HG03175 (cell line): ENCODE measurements at regions not wholly inside any gene's neighbourhood (a gene's known extent, or its start where the extent isn't known, plus 50 kb on each side); places are given as distances from the start of the nearest gene placed in this dataset.

Source experiments
- ATAC-seq: cut with Tn5 transposase; IDR thresholded peaks from one replicate; pipeline ENCODE4 v1.9.1; 2021; ENCODE audit warnings: mild to moderate bottlenecking, moderate library complexity; ENCODE audit not compliant: unreplicated experiment

DNA sequence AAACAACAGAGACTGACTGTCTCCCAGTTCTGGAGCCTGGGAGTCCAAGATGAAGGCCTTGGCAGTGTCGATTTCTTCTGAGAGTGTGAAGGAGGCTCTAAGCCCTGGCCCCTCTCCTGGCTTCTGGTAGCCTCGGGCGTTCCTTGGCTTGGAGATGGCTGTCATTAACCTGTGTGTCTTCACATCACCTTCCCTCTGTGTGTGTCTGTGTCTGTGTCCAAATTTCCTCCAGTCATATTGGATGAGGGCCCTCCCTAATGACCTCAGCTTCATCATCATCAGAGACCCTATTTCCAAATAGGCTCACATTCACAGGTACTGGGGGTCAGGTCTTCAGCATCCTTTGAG lies 138.3 kb downstream of the TOMM20 start:
- no peak for ATAC-seq

DNA sequence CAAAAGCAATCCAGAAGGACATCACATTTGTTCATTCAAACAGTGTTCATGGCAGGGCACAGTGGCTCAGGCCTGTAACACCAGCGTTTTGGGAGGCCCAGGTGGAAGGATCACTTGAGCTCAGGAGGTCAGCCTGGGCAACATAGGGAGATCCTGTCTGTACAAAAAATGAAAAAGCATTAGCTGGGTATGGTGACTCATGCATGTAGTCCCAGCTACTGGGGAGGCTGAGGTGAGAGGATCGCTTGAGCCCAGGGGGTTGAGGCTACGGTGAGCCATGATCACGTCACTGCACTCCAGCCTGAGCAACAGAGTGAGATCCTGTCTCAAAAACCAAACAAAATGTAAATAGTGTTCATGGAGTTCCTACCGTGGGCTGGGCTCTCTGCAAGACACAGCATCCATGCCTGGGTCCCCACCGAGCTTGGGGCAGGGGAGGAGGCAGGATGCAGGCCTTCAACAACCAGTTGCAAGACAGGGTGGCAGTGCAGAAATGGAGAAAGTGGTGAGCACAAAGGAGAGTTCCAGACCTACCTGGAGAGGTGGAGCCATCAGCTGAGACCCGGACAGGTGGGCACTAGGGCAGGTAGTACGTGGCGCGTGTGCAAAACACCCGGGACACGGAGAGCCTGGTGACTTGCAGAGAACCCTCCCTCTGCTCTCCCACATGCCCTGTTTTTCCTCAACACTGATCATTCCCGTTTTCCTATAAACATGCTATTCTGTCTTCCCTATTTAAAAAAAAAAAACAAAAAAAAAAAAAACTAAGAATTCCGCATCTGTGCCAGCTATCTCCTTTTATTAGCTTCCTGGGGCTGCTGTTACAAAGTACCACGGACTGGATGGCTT lies 138.9 kb downstream of the TOMM20 start:
- no peak for ATAC-seq

DNA sequence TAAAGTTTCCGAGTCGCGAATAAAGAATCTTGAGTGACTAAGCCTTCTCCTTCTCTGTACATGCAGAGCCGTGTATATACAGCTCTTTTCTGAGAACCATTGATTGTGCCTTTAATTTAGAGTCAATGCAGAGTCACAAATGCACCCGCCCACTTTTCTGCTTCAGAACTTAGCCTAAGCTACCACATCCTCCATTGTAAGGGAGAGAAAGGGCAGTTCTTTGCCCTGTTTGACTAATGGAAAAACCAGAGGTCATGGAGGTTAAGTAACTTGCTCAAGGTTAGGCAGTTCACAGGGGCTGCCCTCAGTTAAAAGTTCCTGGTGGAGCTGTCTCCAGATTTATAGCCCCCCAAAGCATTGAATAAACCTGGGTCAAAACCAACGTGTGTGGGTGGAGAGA lies 139.6 kb downstream of the TOMM20 start:
- ATAC-seq, result no peak

DNA sequence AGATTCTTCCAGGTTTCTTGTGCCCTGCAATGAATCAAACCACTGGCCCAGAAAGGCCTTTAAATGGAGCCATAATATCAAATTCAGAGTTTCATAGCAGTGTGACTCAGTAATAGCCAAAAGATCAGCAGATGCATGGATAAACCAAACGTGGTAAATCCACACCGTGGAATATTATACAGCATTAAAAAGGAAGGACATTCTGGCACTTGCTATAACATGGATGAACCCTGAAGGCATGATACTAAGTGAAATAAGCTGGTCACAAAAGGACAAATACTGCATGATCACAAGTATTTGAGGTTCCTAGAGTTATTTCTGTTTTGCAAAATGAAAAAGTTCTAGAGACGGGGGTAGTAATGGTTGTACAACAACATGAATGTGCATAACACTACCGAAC lies 140.1 kb downstream of the TOMM20 start:
- no peak for ATAC-seq

DNA sequence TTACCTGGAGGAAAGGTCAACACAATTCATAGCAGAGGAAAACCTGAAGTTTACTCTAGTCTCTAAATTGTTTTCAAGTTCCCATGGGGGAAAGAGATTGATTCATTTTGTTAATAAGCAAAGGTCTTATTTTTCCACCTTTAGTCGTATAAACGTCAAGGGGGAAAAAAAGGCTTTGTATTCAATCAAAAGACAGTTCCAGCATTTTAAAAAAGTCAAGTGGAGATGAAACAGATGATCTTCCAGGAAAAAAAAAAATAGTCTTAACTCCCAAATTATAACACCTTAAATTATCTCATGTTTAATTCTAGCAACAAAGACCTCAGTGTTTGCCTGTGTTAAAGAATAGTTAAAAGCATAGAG lies 140.5 kb downstream of the TOMM20 start:
- no peak for ATAC-seq

DNA sequence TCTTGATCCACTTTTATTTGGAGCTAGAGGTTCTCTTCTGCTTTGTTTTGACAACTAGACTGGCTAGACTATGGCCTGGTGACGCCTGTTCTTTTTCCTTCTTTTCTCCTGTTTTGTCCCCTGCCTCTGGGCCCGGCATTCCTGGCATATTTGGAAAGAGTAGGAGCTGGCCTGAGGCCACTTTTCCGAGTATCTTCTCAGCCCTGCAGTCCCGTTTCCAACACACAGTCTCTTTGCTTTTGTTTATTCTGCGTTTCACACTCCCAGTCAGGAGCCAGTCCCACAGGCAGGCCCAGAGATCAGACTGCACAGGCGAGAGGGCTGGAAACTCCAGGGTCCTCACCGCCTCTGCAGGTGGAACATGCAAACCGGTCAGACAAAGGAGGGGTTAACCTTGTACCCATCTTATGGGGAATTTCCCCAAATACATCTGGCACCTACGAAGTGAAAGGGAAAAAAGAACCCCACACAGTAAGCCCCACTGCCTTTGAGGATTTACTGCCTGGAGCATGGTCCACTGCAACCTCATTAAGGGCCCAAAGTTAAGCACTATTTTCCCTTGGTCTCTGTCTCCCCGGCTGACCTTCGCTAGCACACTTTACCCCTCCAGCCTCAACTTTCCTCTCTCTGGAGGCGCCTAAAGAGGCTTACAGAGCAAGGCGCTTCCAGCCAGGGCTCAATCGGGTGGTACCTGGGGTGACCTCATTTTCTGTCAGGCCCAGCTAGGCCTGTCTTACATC lies 141.1 kb downstream of the TOMM20 start:
- peak; percentile 45 for ATAC-seq

DNA sequence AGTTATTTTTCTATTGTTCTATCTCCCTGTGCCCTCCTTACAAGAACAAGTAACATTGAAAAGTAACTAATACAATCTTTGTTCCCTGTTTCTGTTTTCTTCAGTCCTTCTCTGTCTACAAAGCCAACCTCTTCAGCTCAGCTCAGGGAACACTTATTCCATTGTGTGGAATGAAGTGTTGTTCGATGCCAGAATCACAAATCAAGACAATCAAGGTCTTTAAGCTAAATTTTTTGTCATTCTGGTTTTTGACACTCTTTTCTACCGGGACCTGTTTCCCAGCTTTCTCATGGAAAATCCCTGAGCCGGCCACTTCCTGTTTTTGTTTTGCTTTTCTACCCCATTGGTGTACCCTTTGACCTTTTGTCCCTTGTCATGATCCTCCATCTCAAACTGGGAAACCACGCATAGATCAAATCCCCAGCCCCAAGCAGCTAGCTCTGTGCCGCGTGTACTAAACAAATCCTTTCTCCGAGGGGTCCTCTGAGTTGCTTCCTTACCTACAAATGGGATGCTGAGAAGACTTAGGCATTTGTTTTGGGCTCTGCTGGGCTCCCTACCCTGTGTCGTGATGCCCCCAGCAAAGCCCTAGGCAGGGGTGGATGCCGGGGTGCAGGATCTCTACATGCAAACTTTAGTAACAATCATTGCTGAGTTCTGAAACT lies 141.8 kb downstream of the TOMM20 start:
- ATAC-seq, result no peak

DNA sequence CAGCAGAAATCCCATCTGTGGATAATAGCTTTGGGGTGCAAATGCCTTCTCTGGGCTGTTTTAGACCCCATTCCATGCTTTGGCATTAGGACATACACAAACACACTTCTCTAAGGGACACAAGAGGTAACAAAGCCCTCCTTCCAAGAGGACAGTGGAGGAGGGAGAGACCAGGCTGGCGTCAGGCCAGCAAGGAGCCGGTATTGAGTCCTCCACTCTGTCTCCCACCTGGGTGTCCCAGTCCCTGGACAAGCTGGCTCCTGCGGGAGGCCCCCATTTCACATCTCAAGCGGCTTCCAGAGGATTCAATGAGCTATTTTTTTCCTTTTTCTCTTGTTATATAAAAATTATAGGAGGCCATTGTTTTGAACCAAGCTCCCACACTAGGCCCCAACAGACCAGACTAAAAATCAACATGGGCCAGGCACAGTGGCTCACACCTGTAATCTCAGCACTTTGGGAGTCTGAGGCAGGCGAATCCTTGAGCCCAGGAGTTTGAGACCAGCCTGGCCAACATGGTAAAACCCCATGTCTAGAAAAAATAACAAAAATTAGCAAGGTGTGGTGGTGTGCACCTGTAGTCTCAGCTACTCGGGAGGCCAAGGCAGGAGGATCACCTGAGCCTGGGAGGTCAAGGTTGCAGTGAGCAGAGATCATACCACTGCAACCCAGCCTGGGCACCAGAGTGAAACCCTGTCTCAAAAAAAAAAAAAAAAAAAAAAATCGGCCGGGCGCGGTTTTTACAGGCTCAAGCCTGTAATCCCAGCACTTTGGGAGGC lies 142.9 kb downstream of the TOMM20 start:
- ATAC-seq, result no peak

DNA sequence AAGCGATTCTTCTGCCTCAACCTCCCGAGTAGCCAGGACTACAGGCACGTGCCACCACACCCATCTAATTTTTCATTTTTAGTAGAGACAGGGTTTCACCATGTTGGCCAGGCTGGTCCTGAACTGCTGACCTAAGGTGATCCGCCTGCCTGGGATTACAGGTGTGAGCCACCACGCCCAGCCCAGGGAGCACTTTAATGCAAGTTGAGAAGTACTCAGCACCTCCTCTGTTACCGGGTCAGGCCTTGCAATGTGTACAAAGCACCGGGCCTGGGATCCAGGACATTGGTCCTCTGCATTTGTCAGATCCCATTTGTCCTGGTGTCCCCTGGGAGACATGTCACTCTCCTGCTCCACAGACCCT lies 143.6 kb downstream of the TOMM20 start:
- no peak for ATAC-seq

DNA sequence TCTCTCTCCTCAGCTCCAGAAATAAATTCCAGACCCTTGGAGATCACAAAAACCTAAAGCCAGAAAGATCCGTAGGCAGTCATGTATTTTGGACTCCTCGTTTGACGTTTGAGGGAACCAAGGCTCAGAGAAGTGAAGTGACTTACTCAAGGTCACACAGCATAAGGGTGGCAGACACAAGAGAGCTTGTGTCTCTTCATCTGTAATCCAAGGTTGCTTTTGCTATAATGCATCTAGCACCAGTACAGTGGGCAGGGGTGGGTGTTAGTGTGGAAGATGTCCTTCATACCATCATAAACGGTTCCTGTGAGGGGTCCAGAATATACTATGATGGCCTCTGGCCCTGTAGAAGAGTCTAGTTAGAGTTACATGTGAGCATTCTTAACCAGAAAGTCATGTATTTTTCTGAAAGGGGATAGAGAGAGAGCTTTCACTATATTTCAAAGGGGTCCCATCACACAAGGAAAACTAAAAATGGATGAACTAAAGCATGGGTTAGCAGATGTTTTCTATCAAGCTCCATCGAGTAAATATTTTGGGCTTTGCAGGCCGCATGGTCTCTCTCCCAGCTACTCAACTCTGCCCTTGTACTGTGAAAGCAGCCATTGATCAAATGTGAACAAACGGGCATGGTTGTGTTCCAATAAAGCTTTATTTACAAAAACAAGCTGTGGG lies 144.9 kb downstream of the TOMM20 start:
- no peak for ATAC-seq

DNA sequence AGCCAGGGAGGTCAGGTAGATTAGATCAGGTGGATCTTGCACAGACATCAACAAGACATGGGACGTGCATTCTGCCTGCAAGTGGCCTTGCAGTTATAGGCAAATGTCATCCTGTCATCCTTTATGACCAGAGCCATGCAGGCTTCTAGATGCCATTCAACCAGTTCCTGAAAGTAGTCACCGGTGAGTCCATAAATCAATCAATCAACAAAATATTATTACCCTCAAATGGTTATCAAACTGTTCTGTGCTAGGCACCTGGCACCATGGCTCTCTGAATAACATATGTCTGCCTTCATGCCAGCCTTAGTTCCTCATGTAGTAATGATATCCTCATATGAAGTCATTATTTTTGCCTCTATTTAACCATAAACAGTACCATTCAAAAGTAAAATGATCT lies 146.9 kb downstream of the TOMM20 start:
- ATAC-seq, result no peak

DNA sequence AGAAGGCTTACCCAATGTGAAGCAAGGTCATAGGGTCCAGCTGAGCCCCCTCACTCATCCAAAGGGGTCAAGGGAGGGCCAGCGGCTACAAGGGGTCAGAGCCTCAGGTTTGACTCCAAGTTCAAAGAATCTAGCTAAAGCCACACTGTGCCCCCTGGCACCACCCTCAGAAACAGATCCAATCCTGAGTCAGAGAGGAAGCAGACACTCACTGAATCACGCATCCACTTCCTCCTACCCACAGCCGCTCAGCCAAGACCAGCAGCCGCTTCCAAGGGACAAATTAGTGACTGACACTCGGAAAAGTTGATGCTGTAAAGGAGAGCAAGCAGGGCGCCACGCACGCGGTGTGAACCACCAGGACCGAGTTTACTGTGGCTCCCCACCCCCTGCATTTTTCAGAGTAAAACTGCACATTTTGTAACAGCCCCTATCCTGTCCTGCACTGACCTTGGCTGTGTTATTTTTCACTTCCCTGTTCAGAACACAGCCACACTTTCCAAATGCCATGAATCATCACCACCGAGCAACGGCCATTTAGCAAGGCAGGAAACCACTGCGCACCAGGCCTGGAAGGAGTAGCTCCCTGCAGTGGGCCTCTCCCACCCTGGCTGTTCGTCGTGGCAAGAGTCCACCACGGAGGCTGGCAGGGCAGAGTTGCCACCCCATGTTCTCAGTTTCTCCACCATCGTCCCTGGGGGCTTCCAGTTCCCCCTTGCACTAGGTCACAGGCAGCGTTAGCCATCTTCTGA lies 147.8 kb downstream of the TOMM20 start:
- ATAC-seq, result peak; percentile 39

DNA sequence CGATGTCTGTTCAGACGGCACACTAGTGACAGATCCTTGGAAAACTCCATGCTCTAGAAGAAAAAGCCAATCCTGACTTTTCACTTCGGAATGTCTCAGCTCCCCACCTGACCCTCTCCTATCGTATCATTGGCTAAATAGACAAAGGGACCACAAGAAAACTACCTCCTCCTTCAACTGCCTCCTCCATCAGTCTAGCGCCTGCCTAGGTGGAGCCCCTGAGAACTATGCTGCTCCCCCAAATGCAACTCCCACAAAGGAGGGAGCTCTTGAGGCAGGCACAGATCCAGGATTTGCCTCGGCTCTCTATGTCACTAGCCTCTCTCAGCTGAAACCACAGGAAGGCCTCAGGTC lies 148.4 kb downstream of the TOMM20 start:
- ATAC-seq, result no peak

DNA sequence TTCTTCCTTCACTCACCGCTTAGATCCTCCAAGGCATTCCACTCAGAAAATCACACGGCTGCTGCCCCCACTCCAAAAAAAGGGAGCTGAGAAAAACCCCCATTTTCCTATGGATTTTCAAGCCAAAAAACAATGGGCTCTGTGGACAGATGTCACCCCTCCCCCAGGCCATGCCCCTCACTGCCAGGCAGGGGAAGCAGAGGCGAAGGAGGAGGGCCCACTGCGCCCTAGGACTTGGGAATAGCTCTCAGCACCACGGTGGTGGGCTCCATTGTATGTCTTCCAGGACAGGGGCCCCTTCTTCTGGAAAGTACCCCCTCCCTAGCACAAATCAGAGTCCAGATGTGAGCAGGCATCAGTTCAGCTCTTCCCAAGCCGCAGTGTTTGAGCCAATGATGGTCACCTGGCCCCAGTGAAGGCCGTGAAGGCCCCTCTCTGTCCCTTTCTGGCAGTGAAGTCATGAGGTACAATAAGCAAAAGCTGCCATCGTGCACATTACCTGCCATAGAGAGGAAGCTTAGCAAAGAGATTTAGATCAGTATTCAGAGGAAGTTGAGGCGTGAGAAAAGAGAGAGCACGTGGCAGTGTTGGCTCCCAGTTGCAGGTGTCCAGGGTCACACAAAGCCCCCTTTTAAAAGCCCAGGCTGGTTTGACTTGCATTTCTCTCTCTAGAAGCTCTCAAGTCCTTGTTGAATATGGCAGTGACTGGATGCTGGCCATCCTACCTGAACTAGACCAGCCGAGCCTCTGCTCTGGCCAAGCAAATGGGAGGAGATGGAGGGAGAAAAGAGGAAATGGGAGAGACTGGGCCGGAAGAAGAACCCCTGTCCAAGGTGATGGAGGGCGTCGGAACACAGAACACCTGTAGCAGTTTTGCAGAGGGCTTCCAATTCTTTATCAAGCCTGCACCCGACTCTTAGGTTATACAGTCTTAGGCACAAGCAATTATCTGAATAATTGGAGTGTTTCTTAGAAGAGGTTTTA lies 149.0 kb downstream of the TOMM20 start:
- ATAC-seq, result no peak

DNA sequence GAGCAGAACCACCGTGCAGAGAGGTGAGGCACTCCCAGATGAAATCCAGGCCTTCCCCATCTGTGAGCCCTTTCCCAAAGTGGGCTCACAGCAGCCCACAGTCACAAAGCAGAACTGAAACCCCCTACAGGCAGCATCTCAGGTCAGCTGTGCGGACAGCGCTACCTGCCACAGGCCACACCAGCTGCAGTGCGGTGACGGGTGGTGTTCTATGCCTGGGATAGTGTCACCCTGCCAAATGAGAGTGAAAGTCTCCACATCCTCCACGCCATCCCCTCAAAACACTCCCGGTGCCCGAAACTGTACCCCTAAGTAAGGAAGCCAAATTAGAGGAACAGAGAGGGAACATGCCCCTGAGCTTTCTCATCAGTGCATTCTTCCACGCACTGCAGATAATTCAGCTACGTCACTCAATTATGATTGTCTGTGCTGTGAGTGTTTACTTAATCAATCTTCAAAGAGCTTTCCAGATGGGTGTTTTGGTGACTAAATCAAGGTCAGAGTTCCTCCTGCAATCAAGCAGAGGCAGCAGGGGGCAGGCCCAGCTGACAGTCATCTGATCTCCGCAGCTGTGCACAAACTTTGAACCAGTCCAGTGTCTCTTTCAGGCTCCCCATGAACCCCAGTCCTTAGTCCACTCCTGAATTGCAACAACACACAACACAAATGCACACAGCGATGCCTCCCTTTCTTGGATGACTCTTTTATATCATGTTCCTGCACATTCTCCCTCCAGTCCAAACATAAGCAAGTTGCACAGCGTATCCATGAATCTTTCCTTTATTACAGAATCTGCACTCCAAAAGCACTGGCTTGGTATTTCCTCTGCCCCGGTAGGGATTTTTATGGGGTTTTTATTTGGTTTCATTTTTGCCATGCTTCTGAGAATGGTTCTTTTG lies 150.0 kb downstream of the TOMM20 start:
- ATAC-seq, result peak; percentile 72

DNA sequence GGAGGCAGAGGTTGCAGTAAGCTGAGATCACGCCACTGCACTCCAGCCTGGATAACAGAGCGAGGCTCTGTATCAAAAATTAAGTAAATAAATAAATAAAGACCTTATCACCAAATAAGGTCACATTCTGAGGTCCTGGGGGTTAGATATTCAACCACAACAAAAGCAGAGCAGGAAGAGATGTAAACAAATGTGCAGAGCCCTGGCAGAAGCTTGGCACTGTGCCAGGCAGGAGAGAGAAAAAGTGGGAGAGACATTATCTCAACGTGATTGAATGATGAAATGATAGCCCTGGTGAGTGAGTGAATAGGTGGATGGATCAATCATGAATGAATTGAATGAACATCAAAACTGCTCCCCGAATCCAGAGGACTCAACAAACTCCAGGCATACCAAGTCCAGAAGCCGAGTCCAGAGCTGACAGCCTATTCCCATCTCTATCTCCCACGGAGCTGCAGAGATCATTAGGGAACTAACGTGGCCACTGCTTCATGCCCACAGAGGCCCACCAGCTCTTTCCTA lies 150.7 kb downstream of the TOMM20 start:
- no peak for ATAC-seq

DNA sequence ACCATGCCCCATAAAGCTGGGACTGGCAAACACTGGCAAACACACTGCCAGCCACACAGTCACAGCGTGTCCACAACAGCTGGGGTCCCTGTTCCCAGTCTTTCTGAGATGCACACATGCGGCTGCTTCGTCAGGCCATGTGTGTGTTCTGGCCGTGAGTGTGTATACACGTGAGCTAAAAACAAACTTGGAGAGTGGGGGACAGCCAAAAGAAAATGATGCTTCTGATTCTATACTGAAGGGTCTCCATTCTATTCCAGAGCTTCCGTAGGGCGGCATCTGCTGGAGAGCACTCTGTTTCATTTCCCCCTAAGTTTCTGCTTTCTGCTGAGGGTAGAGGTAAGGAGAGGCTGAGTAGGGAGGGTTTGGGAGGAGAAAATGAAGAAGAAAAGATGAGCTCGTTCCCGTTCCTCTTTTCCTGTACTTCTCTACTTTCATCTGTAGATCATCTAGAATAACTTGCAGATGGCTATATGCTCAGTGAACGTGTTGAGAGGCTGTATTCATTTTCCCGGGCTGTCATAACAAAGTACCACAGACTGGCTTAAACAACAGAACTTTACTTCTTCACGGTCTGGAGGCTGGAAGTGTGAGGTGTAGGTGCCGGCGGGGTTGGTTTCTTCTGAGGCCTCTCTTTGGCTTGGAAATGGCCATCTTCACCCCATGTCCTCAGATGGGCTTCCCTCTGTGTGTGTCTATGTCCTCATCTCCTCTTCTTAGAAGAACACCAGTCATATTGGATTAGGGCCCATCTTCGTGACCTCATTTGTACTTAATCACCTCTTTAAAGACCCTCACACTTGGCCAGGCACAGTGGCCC lies 151.6 kb downstream of the TOMM20 start:
- no peak for ATAC-seq
